Activated T-cell treated with anti-CD3 and anti-CD28 coated beads for 4 hours (primary cell): ENCODE measurements at regions not wholly inside any gene's neighbourhood (a gene's known extent, or its start where the extent isn't known, plus 50 kb on each side); places are given as distances from the start of the nearest gene placed in this dataset.
"Not testable (repeated sequence)": the region's sequence is repeated elsewhere in the genome, so short reads cannot be mapped to it uniquely, and the experiment has no call there.

Experiments
- DNase-seq: peaks from one replicate; pipeline ENCODE4 v3.0.0-alpha.2; 2020

DNA sequence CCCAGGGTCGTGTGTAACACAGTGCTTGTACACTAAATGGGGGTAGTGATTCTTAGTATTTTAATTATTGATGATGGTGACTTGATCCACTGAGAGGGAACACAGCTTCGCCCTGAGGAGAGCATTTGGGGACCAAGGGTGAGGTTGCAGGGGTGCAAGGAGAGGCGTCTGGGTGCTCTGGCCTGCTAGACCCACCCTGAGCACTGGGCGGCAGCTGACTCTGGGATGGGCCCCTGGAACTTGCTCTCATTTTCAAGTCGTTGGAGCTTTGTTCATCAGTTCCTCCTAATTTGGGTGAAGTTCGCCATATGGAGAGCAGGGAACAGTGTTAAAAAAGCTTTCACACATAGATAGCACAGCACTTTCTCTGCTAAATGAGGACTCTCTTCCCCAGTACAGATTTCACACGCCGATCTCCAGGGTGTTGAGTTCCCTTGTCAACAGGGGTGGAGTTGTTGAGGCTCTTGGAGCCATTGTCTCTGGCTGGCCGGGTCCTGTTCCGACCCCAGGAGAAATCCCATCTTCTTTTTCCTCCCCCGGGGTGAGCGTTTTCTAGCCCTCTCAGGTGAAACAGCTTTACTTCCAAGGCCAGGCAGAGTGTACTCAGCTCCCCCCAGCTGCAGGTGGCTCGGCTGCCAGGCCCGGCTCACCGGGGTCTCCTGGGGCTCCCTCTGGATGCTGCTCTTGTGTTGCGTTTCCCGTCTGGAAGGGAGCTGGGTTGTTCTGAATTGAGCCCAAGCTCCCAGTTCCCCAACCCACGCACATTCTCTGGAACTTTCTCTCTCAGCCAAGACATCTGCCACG lies 367.4 kb downstream of the RPS6KC1 start:
- no peak for DNase-seq

DNA sequence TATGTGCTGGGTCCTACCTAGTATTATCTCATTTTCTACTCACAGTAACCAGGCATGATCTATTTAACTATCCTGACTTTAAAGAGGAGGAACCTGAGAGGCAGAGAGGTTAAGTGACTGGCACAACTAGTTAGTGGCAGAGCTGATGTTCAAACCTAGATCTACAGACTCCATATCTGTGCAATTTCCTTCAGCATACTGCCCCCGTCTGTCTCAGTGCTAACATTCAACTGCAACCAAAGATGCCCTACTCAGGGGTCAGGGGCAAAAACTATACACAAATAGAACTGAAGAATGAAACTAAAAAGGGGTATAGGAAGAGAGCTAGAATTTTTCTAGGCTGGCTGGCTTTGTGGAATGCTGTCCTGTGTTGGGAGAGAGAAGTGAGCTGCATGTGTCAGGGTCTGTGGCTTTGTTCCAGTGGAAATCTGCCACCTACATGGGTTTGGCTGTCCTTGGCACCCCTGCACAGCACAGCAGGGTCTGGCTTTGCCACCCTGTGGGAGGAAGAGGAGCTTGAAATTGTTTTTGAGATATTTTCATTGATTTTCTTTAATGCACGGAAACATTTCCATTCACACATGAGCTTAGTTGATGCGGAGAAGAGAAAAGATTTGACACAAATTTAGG lies 368.5 kb downstream of the RPS6KC1 start:
- no peak for DNase-seq

DNA sequence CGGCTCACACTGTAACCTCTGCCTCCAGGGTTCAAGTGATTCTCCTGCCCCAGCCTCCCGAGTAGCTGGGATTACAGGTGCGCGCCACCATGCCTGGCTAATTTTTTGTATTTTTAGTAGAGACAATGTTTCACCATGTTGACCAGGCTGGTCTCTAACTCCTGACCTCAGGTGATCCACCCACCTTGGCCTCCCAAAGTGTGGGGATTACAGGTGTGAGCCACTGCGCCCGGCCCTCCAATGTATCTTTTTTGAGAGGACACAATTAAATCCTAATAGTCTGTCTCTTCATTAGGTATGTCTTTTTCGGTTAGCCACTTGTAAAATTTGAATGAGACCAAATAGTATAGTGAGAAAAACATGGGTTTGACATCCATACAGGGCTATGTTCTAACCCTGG lies 370.1 kb downstream of the RPS6KC1 start:
- DNase-seq: not testable (repeated sequence)

DNA sequence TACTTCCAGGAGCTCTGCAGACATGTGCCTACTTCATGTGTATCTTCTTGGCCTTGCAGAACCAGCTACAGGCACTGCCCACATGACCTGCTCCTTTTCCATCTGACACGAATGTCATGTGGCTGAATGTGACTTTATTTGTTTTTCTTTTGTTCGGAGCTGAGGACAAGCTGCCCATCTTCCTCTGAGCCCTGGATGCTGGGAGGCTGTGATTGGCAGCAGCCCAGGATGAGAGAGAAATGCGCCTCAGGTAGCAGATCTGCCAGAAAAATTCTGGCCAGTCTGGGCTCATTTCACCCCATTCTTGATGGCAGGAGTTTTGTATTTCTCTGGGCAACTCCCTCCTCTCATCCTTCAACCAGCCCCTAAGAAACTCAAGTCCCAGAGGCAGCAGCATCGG lies 372.0 kb downstream of the RPS6KC1 start:
- DNase-seq: no peak

DNA sequence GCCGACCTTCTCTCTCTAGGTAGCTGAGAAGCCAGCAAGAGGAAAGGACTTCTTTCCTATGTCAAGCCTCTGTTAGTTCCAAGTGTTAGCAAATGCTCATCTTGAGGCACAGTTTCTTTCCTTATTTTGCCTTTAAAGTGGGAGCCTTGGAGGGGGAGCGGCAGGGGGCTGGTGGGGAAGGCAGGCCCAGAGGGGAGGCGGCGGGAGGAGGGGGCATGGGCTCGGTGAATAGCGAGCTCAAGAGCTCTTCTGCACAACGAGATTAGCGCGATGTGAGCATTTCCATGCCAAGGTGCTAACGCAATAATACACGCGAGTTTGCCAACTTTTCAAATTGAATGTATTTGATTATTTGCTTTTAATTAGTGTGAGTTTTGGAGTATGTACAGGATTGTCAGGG lies 372.6 kb downstream of the RPS6KC1 start:
- no peak for DNase-seq

DNA sequence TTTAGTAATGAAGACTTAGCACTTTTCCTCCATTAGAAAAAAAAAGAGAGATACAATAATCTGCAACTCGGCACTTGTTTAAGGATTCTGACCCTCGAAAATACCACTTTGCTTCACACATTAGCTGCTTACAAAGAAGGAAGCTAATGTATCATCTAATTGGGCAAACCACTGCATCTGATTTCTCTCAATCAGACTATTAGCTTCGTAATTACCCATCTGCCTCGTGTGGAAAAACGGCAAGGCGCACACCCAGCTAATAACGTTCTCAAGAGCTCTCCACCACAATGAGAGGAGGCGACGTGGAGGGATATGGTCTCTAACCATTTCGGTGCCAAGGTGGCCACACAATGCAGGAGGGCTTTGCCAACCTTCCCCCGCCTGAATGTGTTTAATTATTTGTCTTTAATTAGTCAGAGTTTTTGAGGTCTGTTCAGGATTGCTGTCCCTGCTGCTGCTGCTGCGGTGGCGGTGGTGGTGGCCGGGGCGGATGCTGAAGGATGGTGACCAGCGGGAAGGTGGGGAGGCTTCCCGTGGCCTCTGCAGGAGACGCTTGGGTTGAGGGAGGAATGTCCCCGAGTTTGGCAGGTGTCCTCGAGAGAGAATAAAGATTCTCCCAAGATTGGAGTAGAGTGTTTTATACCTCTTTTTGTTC lies 374.5 kb downstream of the RPS6KC1 start:
- no peak for DNase-seq

DNA sequence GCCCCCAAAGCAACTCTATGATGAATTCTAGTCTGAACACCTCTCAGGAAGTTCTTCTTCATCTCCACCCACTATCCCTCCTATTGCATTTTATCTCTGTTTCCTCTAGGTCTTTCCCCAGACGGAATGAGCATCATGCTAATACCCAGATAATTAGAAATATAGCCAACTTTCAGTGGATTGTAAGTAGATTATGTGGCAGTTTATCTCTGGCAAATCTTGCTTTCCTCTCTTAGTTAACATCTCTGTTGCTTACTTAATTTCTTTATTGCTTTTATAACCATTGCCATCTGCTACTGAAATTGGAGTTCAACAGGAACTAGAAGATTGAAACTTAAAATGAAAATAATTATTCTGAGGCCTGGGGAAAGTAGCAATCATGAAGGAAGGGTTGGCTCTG lies 378.6 kb downstream of the RPS6KC1 start:
- DNase-seq: no peak

DNA sequence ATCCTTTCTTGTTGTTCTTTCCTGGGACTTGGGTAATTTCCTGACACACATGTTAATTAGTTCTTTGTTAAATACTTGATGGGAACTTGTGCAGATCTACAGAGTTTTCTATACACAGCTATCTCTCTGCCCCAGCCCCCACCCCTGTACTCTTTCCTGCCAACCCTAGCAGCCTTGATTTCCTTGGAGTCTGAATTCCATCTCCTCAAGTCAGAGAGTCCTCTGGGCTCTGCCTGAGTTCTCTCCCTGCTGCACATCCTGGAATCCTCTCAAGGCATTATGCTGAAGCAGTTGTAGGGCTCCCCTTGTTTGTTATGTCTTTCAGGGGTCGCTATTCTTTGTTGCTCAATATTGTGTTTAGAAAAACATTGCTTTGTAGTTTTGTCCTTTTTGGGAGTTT lies 384.7 kb downstream of the RPS6KC1 start:
- no peak for DNase-seq

DNA sequence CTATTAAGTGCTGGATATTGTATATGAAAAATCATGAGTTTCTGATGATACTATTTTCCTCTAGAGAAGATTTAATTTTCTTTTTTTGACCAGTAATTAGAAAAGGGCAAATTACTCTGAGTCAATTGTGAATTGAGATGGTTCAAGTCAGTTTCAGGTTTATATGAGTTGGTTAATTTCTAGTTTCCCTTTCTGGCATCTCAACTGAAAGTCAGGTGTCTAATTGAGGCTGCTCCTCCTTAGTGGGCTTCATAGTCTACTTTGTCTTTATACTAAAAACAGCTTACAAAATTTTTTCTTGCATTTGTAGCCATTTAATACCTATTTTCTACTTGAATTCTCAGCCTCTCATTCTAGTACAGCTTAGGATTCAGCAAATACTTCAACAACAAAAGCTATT lies 387.3 kb downstream of the RPS6KC1 start:
- DNase-seq: no peak

DNA sequence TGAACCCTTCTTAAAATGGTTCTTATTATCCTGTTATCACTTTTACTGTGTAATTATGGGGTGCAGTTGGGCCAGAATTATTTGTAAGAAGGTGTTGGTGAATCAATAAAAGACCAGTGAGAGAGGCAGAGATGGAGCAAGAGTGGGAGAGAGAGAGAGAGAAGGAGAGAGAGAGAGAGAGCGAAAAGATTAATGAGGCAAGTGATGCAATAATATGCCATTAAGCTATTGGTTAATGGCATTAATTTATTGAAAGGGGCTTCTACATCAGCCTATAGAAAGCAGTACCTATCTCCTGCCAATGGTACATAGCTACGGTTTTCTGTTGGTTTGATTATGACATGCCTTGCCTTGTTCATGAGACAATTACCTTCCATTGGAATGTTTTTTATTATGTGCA lies 388.7 kb downstream of the RPS6KC1 start:
- no peak for DNase-seq

DNA sequence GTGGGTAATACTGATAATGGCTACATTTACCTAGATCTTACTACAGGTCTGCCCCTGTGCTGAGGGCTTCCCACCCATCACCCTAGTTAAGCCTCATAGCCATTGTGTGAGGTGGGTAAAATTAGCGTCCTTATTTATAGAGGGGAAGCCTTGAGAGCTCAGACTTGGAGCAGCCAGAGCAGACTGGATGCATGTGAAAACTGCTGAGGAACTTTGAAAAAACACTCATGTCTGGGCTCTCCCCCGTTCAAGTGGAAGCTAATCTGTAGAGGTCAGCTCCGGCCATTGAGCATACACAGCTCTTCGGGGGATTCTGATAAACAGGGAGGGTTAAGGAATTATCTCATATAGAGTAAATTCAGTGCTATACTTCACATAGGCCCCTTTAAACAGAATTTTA lies 389.7 kb downstream of the RPS6KC1 start:
- DNase-seq: no peak

DNA sequence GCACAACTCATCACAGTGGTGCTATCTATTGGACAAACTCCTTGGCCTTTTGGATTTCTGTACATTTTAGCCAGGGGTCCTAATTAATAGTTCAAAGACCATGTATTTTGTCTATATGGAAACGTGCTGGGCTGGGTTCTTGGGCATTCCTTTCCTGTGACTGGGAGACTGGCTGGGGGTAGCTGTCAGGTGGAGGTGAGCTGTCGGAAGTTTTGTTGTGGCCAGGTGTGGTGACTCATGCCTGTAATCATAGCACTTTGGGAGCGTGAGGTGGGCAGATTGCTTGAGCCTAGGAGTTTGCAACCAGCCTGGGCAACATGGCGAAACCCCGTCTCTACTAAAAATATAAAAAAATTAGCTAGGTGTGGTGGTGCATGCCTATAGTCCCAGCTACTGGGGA lies 392.4 kb downstream of the RPS6KC1 start:
- DNase-seq: no peak

DNA sequence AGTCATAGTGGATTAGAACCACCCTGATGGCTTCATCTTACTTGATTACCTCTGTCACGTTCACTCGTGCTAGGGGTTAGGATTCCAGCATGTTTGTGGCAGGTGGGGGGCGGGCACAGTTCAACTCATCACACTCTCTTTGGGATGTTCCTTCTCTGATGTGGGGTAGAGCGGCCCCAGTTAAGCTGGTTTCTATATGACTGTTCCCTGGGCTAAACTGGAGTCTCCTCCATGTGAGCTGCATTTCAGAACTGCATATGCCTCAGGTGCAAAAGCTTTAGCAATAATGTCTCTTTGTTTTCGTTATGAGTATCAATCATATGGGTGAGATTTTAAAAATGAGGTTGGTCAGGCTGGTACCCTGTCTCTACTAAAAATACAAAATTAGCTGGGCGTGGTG lies 393.2 kb downstream of the RPS6KC1 start:
- DNase-seq: no peak

DNA sequence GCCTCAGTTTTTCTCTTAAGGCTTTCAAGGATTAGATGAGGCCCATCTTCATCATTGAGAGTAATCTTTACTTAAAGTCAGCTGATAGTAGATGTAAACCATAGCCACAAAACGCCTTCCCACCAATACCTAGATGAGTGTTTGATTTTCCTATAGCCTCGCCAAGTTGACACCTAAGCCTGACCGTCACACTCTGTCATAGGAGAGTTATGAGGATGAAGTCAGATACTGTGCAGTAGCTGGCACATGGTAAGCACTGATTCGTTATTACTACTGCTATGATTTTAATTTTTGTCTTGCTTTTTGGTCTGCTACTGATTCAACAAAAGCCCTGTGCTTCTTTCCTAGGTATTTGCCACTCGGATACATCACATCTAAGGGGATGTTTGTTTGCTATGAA lies 395.5 kb downstream of the RPS6KC1 start:
- DNase-seq: no peak

DNA sequence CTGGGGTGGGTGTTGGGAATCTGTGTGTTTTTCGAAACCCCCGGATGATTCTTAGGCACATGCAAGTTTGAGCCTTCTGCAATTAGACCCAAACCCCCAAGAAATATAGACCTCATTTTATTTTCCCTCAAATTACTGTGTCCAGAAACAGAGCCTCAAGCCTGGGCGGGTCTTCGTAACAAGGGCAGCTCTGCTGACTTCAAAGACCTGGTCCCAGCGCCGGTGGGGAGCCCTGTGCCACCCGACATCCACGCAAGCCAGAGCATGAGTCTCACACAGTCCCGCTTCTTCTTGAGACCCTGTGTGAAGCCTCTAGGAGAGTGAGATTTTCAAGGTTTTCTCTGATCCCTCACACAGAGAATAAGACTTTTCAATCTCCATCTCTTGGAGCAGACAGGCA lies 397.3 kb downstream of the RPS6KC1 start:
- no peak for DNase-seq

DNA sequence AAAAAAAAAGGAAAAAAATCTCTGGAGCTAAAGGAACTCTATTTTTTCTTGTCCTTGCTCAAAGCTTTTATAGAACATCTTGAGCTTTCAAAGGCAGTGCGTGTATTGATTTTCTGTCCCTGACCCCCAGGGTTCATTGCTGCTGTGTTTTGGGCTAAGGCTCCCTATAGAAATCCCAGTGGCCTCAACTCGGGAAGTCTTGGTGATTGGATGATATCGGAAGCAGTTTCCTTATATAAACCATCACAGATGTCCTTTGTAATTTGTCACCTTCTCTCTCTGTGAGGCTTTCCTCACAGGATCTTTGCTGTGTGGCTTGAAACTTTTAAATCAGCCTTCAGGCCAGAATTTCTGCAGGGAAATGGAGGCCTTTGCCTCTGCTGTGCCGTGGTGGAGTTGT lies 397.7 kb downstream of the RPS6KC1 start:
- no peak for DNase-seq

DNA sequence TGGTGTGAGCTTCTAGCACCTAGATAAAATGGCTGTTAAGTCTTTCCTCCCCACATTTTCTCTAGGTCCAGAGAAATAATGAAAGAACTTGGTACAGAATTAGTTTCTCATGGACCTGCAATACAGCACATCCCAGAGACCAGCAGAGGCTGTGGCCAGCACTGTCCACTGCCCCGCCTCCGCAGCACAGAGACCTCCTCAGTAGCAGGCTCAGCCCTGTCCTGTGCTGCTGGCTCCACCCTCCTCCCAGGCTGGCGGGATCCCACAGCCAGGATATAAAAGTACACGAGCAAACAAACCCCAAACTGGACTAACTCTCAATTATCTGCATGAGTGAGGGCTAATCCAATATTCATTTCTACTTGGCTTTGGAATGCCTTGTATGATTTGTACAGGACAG lies 401.5 kb downstream of the RPS6KC1 start:
- no peak for DNase-seq

DNA sequence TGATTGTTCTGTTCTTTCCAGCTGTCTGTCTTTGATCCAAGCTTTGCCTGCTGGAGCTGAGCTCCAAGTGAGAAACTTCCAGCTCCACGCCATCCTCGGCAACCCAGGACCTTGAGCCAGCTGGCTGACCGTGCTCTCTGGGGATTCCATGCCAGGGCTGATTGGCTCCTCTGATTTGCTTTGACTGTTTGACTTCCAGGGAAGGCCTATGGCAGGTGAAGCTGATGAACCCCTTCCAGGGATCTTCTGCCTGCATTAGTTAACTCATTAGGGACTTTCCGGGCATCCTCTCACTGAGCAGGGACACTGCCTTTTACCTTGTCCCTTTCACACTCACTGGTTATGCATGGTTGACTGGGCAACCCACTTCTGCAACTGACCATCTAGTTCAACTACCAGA lies 406.1 kb downstream of the RPS6KC1 start:
- no peak for DNase-seq

DNA sequence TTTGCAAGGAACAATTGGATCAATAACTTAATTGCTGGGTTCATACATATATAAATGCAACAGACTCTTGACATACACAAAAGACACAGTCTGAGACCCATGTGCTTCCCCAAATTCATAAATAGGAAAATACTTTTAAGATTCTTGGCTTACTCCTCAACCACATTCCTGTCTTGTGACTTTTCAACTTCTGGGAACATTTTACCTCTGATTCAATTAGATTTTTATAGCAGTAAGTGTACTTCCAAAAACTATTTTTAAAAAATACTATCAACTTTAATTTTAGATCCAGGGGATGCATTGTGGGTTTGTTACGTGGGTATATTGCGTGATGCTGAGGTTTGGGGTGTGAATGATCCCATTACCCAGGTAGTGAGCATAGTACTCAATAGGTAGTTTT lies 406.7 kb downstream of the RPS6KC1 start:
- no peak for DNase-seq

DNA sequence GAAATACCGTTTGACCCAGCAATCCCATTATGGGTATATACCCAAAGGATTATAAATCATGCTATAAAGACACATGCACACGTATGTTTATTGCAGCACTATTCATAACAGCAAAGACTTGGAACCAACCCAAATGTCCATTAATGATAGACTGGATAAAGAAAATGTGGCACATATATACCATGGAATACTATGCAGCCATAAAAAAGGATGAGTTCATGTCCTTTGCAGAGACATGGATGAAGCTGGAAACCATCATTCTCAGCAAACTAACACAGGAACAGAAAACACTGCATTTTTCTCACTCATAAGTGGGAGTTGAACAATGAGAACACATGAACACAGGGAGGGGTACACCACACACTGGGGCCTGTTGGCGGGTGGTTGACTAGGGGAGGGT lies 411.3 kb downstream of the RPS6KC1 start:
- DNase-seq: not testable (repeated sequence)

DNA sequence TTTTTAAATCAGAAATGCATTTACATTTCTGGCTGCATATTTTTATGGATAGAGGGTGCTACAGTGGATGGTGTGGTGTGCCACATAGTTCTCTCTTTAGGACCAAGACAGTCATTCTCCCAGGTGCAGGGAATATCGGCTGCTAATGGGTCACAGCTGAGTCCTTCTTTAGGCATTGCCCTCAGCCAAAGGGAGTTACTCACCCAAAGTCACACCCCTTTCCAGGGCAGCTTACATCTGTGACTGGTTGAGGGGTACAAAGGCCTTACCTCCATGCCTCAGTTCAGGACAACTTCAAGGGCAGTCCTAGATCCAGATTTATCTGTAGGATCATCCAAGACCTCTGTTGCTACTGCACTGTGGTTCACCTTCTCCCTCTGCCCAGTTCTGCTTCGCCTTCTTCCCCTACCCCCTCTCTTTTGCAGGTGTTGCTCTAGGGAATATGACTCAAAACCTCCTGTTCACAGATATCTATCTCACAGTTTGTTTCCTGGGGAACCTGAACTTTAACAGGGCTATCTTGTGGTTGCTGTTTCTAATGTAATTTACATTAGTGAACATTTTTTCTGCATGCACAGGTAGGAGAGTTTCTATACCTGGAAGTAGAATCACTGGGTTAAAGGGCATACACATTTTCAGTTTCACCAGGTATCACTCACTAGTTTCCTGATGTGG lies 413.9 kb downstream of the RPS6KC1 start:
- no peak for DNase-seq

DNA sequence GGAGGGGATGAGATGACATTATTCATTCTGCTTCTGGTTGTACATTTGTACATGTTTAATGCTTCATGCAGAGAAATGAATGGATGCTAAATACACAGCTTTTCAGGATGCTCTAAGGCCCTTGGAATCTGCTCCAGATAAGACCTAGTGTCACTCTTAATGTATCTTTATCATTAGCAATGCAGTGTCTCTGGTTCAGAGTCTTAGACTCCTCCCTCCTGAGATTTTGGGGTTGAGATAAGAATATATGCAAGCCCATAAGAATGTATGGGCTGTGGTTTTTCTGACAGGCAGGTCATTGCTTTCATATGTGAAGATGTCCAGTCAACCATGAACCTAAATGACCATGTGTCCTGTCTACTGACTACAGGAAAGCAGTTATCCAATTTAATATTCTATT lies 415.5 kb downstream of the RPS6KC1 start:
- no peak for DNase-seq

DNA sequence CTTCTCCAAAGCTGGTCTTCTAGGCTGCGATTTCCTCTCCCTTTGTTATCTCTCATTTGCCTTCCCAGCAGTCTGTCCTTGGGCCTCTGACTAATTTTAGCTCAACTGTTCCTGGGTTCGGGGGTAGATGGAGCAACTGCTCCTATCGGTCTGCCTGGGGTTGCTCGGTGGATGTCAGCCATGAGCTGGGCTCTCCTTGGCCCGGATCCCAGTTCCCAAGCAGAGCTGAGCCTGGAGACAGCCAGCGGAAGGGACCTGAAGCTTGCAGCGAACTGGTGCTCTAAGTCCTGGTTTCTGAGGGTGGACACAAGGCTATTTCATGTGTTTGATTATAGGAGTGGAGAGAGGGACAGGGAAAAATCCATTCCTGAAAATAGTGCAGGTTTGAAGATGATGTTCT lies 423.0 kb downstream of the RPS6KC1 start:
- no peak for DNase-seq

DNA sequence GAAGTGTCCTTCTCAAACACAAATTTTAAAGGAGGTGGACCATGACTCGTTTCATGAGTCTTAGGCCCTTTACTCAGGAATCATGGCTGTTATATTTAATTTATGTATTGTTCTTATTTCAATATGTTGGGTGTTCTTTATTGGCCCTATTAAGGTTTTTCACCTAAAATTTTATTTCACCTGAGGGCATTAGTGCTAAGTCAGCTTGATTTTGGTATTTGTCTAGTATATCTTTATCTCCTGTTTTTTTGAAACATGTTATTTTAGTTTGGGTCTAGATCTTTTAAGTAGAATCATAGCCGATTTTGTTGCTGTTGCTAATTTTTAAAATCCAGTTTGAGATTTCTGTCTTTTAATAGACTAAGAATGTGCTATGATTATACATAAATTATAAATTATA lies 430.4 kb downstream of the RPS6KC1 start:
- no peak for DNase-seq
